ENCODE measurements at regions not wholly inside any gene's neighbourhood (a gene's known extent, or its start where the extent isn't known, plus 50 kb on each side); places are given as distances from the start of the nearest gene placed in this dataset.

DNA sequence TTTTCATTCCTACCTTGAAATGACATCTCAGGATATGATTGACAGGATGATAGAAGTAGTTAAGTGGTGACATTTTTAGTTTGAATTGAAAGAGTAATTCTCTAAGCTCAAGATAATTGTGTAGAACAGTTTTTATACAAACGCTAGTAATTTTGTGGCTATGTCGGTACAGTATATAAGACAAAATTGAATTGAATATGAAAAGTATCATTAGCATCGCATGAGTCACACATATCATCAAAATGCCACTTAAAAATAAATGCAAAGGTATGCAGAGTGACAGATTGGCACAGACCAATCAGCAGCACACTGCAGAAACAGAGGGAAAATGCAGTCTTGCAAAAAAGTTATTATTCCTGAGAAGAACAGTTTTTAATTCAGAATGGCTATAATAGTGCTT is 608.2 kb upstream of the NETO1 start:
- intact Hi-C loops (cut with micrococcal nuclease), result no loop called here
- H3K4me3 Mint-ChIP-seq, result no peak overlapping the region
- DNase-seq, result no peak
- peaks cover 3% of the 10 kb centered on the region for H3K9me3 Mint-ChIP-seq
- CTCF ChIA-PET, result no interaction called here
- no peak for ATAC-seq (ENCODE audit: low read depth)
- H3K27ac Mint-ChIP-seq, result no peak overlapping the region
- H3K27me3 Mint-ChIP-seq, result no peaks in the 10 kb centered on the region
- POLR2A ChIA-PET, result no interaction called here
- TF ChIP-seq, protein P1, sequence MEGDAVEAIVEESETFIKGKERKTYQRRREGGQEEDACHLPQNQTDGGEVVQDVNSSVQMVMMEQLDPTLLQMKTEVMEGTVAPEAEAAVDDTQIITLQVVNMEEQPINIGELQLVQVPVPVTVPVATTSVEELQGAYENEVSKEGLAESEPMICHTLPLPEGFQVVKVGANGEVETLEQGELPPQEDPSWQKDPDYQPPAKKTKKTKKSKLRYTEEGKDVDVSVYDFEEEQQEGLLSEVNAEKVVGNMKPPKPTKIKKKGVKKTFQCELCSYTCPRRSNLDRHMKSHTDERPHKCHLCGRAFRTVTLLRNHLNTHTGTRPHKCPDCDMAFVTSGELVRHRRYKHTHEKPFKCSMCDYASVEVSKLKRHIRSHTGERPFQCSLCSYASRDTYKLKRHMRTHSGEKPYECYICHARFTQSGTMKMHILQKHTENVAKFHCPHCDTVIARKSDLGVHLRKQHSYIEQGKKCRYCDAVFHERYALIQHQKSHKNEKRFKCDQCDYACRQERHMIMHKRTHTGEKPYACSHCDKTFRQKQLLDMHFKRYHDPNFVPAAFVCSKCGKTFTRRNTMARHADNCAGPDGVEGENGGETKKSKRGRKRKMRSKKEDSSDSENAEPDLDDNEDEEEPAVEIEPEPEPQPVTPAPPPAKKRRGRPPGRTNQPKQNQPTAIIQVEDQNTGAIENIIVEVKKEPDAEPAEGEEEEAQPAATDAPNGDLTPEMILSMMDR (IDR thresholded peaks at IDR 0.05), result no peak
- no peaks in the 10 kb centered on the region for H3K4me1 Mint-ChIP-seq
- H3K36me3 Mint-ChIP-seq (ENCODE audit: low read depth), result no peaks in the 10 kb centered on the region

- no peak overlapping the region for H3K27ac Mint-ChIP-seq
- ChIA-PET POLR2A (no interaction called here), CTCF (no interaction called here)
- H3K36me3 Mint-ChIP-seq (ENCODE audit: low read depth), result no peaks in the 10 kb centered on the region
- TF ChIP-seq, protein P1 (IDR thresholded peaks at IDR 0.05), result no peak
- no peak overlapping the region for H3K4me3 Mint-ChIP-seq
- ATAC-seq (ENCODE audit: low read depth), result no peak
- no peaks in the 10 kb centered on the region for H3K27me3 Mint-ChIP-seq
- no peaks in the 10 kb centered on the region for H3K4me1 Mint-ChIP-seq
- intact Hi-C loops (cut with micrococcal nuclease), result no loop called here
- H3K9me3 Mint-ChIP-seq, result no peaks in the 10 kb centered on the region
- DNase-seq, result no peak
Measured at GRCh38 chr18:73462092-73462491, 594.3 kb upstream of the NETO1 start.

DNA sequence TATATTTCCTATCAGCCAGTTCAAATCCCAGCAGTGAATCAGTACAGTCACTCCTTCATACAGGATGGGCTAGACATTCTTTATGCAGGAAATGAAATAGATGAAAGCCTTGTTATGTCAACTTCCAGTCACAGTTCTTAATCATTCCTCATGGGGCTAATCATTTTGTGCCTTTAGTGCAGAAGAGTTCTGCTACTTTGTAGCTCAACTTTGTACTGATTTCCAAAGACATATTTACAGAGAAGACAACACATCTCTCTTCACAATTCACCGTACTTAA is 593.9 kb upstream of the NETO1 start:
- TF ChIP-seq, protein P1 (IDR thresholded peaks at IDR 0.05), result no peak
- ATAC-seq (ENCODE audit: low read depth), result no peak
- intact Hi-C loops (cut with micrococcal nuclease), result no loop called here
- H3K4me3 Mint-ChIP-seq, result no peak overlapping the region
- H3K27ac Mint-ChIP-seq, result no peak overlapping the region
- no peaks in the 10 kb centered on the region for H3K27me3 Mint-ChIP-seq
- no peaks in the 10 kb centered on the region for H3K9me3 Mint-ChIP-seq
- H3K36me3 Mint-ChIP-seq (ENCODE audit: low read depth), result no peaks in the 10 kb centered on the region
- H3K4me1 Mint-ChIP-seq, result no peaks in the 10 kb centered on the region
- no peak for DNase-seq
- CTCF ChIA-PET, result no interaction called here
- POLR2A ChIA-PET, result no interaction called here

GRCh38 chr18:73461038-73461779 is 593.4 kb upstream of the NETO1 start:
- intact Hi-C loops (cut with micrococcal nuclease), result no loop called here

GRCh38 chr18:73458186-73458964 is 590.6 kb upstream of the NETO1 start:
- no peak for DNase-seq
- TF ChIP-seq, protein P1 (IDR thresholded peaks at IDR 0.05), result no peak
- CTCF ChIA-PET, result no interaction called here
- POLR2A ChIA-PET, result no interaction called here
- Mint-ChIP-seq H3K27me3 (no peaks in the 10 kb centered on the region), H3K9me3 (no peaks in the 10 kb centered on the region), H3K27ac (no peak overlapping the region), H3K36me3 (ENCODE audit: low read depth) (no peaks in the 10 kb centered on the region), H3K4me3 (no peak overlapping the region), H3K4me1 (no peaks in the 10 kb centered on the region)
- intact Hi-C loops (cut with micrococcal nuclease), result no loop called here
- ATAC-seq (ENCODE audit: low read depth), result no peak

More at GRCh38 chr18:73461038-73461779, 593.4 kb upstream of the NETO1 start:
- no peak for DNase-seq
- no peak for ATAC-seq (ENCODE audit: low read depth)
- Mint-ChIP-seq H3K27me3 (no peaks in the 10 kb centered on the region), H3K36me3 (ENCODE audit: low read depth) (no peaks in the 10 kb centered on the region), H3K9me3 (no peaks in the 10 kb centered on the region), H3K27ac (no peak overlapping the region), H3K4me1 (no peaks in the 10 kb centered on the region), H3K4me3 (no peak overlapping the region)
- POLR2A ChIA-PET, result no interaction called here
- TF ChIP-seq, protein P1 (IDR thresholded peaks at IDR 0.05), result no peak
- CTCF ChIA-PET, result no interaction called here
